HG03095 (cell line): ENCODE measurements at regions not wholly inside any gene's neighbourhood (a gene's known extent, or its start where the extent isn't known, plus 50 kb on each side); places are given as distances from the start of the nearest gene placed in this dataset.
"Not testable (repeated sequence)": the region's sequence is repeated elsewhere in the genome, so short reads cannot be mapped to it uniquely, and the experiment has no call there.

Experiments
- ATAC-seq: cut with Tn5 transposase; IDR thresholded peaks from one replicate; pipeline ENCODE4 v1.9.1; 2021; ENCODE audit warnings: moderate library complexity; ENCODE audit not compliant: unreplicated experiment

GRCh38 chr10:32217216-32217615 is 129.7 kb downstream of the EPC1 start:
- no peak for ATAC-seq

DNA sequence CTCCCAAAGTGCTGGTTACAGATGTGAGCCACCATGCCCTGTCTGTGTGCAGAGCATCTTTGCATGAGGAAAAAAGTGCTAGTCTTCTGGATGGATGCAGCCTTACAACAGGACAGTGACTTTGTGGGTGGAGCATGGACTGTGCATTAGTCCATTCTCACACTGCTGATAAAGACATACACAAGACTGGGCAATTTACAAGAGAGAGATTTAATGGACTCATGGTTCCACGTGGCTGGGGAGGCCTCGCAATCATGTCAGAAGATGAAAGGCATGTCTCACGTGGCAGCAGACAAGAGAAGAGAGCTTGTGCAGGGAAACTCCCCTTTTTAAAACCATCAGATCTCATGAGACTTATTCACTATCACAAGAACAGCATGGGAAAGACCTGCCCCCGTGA is 133.1 kb downstream of the EPC1 start:
- ATAC-seq: not testable (repeated sequence)

GRCh38 chr10:32211046-32211363 is 136.0 kb downstream of the EPC1 start:
- no peak for ATAC-seq

DNA sequence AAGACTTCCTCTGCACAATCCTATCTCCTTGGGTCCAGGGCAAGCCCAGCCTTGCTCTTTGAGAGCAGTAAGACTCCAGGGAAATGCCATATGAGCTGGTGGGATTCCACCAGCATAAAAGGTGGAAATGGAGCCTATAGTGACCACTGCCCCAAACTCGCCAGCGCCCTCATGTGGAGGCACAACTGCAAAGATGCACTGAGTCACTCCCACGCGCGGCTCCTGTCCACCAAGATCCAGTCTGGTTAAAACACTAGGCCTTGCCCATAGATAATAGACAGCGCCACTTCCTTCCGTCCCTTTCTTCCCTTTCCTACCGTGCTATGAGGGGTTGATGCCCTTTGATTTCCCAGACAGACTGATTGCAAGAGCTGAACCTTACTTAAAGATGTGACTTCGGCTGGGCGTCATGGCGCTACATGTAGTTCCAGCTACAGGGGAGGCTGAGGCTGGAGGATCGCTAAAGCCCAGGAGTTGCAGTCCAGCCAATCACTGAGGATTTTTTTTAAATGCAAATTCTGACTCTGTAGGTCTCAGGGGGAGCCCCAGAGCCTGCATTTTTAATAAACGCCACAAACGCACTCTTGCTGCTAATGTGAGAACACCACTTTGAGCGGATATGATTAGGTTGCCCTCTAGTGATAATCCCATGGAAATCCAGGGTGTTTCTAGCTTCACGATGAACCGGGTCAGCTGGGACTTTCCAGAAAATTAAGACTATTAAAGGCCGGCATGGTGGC is 136.5 kb downstream of the EPC1 start:
- ATAC-seq: no peak

GRCh38 chr10:32208005-32208404 is 139.0 kb downstream of the EPC1 start:
- not testable (repeated sequence) for ATAC-seq

DNA sequence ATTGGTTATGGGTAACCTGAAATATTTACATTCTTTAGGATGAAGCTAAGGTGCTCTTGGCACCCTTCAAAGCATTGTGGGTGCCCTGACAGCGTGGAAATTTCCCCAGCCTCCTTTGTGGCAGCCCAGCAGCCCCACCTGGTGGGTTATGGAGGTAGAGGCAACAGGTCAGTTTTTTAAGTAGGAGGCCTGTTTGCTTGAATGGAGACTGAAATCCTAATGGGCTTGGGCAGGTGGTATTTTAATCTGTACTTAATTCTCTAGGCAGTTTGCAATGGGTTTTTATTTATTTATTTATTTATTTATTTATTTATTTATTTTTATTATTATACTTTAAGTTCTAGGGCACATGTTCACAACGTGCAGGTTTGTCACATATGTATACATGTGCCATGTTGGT is 139.4 kb downstream of the EPC1 start:
- no peak for ATAC-seq

- no peak for ATAC-seq
Observed at GRCh38 chr10:32205670-32206069, 141.3 kb downstream of the EPC1 start.

- ATAC-seq: no peak
Observed at GRCh38 chr10:32204606-32205005, 142.4 kb downstream of the EPC1 start.

DNA sequence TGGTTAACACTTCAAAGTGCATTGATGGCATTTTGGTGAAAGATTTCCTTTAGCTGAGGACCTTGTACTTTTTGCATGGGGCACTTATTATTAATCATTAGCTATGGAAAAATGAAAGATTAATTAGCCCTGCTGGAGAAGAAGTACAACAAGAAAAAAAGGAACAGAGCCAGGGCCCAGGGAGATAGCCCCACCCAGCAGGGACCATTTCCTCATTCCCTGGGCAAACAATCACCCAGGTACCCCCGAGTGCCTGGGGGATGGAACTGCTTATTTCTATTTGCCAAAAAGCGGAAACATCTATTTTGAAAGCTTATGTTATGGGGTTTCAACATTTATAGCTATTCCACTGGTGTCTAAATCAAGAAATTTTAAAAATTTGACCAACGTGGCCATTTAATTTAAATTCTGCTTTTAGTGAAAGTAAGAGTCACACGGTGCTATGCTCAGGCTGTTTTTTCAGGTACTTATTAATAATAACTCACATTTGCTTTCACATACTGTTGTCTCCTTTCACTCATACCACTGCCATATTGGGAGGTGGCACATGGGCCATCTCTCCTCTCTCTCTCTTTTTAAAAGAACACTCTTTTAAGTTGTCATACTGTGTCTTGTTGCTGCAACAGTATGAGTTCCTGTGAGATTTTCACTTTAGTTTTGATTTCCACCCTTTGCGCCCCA is 143.6 kb upstream of the KIF5B start:
- no peak for ATAC-seq

DNA sequence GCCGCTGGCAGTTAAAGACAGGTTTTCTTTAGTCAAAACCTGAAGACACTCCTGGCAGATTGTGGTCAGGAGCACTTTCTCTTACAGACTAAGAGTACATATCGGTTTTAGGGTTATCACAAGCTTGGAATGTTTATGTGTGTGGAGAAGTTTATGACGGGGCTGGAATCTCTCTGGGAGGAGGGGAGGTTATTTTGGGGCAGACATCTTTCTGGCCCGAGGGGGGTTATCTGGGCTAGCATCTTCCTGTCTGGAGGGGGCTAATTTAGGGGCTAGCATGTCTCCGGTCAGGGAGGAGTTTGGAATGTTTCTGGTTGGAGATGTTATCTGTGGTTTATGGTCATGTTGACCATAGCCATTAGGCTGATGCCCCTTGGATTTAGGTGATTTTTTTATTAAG is 141.2 kb upstream of the KIF5B start:
- no peak for ATAC-seq

GRCh38 chr10:32190890-32191491 is 134.8 kb upstream of the KIF5B start:
- ATAC-seq: peak; percentile 78

- no peak for ATAC-seq
Observed at GRCh38 chr10:32189400-32190084, 133.3 kb upstream of the KIF5B start.

- not testable (repeated sequence) for ATAC-seq
Observed at GRCh38 chr10:32188601-32189000, 132.4 kb upstream of the KIF5B start.

- ATAC-seq: no peak
Observed at GRCh38 chr10:32187686-32188085, 131.5 kb upstream of the KIF5B start.

DNA sequence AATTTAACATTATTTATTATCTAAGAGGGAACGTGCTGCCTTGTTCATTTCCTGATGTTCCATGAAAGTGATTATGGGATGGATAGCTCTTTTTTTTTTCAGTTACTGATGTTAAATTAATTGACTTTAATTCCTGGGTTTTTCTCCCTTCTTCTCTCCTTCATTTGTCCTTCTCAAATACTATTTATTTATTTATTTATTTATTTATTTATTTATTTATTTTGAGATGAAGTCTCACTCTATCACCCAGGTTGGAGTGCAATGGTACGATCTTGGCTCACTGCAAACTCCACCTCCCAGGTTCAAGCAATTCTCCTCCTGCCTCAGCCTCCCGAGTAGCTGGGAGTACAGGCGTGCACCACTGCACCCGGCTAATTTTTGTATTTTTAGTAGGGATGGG is 127.4 kb upstream of the KIF5B start:
- ATAC-seq: not testable (repeated sequence)

DNA sequence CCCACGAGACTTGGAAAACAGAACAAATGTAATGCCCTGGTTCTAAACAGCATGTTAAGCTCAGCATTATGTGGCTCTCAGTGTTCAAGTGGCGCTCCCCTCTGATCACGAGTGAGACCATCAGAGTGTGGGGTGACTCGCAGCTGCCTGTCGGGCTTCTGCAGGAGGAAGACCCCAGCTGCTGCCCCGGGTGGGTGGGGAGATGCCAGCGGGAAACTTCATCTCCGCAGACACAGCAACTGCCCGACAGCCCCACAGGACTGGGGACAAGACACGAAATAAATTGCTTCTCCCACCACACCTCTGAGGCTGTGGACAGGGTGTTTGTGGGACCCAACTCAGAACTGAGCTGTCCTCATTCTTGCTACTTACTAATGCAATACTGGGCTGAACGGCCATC is 126.3 kb upstream of the KIF5B start:
- ATAC-seq: no peak

DNA sequence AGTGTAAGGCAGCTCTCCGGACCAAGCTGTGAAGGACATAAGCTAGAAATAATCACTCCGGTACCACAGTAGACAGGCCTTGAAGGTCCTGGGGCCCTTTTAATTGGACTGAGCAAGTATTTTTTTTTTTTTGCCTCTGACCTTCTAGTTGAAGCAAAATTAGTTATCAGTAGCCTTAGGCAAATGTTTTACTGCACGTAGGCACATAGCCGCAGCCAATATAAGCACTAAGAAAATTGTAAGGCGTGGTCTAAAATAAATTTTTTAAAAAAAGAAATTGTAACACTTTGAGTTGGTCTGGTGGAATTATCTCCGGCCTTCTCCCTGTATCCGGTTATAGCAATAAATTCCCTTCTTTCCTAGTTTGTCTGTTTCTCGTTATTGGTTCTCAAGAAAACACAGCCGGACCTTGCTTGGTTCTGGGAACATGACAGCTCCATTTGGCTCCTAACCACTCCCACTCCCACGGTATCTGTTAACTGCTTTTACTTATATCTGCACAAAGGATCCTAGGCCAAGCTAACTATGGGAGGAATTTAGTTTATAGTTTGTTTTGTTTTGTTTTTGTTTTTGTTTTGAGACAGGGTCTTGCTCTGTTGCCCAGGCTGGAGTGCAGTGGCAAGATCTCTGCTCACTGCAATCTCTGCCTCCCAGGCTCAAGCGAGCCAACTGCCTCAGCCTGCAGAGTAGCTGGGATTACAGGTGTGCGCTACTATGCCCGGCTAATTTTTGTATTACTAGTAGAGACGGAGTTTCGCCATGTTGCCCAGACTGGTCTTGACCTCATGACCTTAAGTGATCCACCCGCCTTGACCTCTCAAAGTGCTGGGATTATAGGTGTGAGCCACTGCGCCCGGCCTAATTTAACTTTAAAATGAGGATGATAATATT is 124.4 kb upstream of the KIF5B start:
- ATAC-seq: no peak

- no peak for ATAC-seq
Observed at GRCh38 chr10:32179836-32180235, 123.6 kb upstream of the KIF5B start.

DNA sequence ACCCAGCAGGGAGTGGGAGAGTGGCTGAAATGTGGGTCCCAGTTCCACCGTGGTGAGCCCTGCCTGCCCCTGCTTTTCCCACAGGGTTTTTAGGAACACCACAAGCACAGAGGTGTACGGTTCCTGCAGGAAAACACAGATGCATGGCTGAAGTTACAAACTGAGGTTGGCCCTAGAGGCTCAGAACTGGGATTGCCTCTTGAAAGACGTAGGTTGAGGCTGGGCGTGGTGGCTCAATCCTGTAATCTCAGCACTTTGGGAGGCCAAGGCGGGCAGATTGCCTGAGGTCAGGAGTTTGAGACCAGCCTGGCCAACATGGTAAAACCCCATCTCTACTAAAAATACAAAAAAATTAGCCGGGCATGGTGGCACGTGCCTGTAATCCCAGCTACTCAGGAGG is 121.4 kb upstream of the KIF5B start:
- ATAC-seq: not testable (repeated sequence)

DNA sequence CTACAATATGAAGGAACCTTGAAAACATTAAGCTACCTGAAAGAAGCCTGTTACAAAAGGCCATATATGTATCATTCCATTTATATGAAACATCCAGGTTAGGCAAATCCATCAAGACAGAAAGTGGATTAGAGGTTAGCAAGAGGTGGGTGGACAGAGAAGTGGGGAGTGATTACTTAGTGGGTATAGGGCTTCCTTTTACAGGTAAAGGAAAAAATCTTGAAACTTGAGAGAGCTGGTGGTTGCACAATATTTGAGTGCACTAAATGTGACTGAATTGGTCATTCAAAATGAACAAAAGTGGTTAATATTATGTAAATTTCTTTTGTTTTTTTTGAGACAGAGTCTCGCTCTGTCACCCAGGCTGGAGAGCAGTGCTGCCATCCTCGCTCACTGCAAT is 119.4 kb upstream of the KIF5B start:
- ATAC-seq: no peak
